ENCODE measurements at regions not wholly inside any gene's neighbourhood (a gene's known extent, or its start where the extent isn't known, plus 50 kb on each side); places are given as distances from the start of the nearest gene placed in this dataset.

DNA sequence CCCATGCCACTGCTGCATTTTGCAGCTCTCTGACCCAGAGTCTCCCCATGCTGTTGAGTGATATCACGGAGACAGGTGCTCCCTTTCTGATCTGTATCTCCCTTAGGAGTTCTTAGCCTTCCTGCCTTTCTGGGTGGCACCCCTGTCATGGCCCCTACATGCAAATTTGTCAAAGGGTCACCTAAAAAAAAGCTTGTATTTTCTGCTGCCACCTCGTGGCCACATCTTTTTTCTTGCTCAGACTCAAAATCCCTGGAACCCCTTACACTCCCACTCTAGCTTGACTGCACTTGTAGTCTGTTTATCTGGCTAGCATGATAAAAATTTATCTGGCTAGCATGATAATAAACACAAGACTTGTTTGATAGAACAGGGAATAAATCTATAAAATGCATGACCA lies 809.1 kb downstream of the SORCS1 start:
- DNase-seq (ENCODE audit: low read depth, low spot score) (no peak), FAIRE-seq (no peak)
- intact Hi-C loops (cut with micrococcal nuclease): no loop called here
- ChIA-PET CTCF (no interaction called here), POLR2A (no interaction called here)
- Histone ChIP-seq H3K9me1 (replicated peaks; ENCODE audit: control insufficient read depth, extremely low read depth, insufficient read depth, low read length) (no peaks in the 10 kb centered on the region), H3K36me3 (ENCODE audit: control insufficient read depth in 2 of 2, extremely low read depth in 1 of 2, insufficient read depth in 2 of 2, low read length in 2 of 2) (no peaks in the 10 kb centered on the region), H4K20me1 (replicated peaks; ENCODE audit: control insufficient read depth, extremely low read depth, insufficient read depth, low read length) (no peaks in the 10 kb centered on the region), H3K9ac (replicated peaks; ENCODE audit: extremely low read depth, insufficient read depth, low read length) (no peak overlapping the region), H3K9me3 (replicated peaks; ENCODE audit: control insufficient read depth, insufficient read depth, low read length) (no peaks in the 10 kb centered on the region), H3K79me2 (ENCODE audit: control insufficient read depth, insufficient read depth, low read length) (no peaks in the 10 kb centered on the region), H3K4me1 (ENCODE audit: control insufficient read depth, extremely low read depth, insufficient read depth, low read length) (no peaks in the 10 kb centered on the region), H3K4me2 (ENCODE audit: insufficient read depth, low read length) (no peak overlapping the region), H3K4me3 (replicated peaks in 1 of 3; ENCODE audit: insufficient read depth in 1 of 3, low read depth in 1 of 3, low read length in 3 of 3) (no peak overlapping the region), H2AFZ (ENCODE audit: low read depth, low read length) (no peak overlapping the region), H3K27ac (ENCODE audit: insufficient read depth, low read depth, low read length) (no peak overlapping the region), H3K27me3 (ENCODE audit: control insufficient read depth in 2 of 2, insufficient read depth in 2 of 2, low read length in 2 of 2) (no peaks in the 10 kb centered on the region)
- dilution Hi-C loops (cut with MboI; ENCODE audit: extremely low pct_ligation_motif_present, low sequenced_read_pairs): no loop called here
- TF ChIP-seq, protein P1, sequence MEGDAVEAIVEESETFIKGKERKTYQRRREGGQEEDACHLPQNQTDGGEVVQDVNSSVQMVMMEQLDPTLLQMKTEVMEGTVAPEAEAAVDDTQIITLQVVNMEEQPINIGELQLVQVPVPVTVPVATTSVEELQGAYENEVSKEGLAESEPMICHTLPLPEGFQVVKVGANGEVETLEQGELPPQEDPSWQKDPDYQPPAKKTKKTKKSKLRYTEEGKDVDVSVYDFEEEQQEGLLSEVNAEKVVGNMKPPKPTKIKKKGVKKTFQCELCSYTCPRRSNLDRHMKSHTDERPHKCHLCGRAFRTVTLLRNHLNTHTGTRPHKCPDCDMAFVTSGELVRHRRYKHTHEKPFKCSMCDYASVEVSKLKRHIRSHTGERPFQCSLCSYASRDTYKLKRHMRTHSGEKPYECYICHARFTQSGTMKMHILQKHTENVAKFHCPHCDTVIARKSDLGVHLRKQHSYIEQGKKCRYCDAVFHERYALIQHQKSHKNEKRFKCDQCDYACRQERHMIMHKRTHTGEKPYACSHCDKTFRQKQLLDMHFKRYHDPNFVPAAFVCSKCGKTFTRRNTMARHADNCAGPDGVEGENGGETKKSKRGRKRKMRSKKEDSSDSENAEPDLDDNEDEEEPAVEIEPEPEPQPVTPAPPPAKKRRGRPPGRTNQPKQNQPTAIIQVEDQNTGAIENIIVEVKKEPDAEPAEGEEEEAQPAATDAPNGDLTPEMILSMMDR (IDR thresholded peaks at IDR 0.05; ENCODE audit: extremely low read depth in 1 of 2, insufficient read depth in 1 of 2, low read depth in 1 of 2, low read length in 2 of 2): no peak
- TF ChIP-seq FOS (IDR thresholded peaks at IDR 0.05; ENCODE audit: borderline replicate concordance, insufficient read depth, low read length): no peak
- no peak for TF ChIP-seq POLR2A (IDR thresholded peaks at IDR 0.05; ENCODE audit: low read depth, low read length)
- TF ChIP-seq JUN (IDR thresholded peaks at IDR 0.05; ENCODE audit: borderline replicate concordance, insufficient read depth, insufficient read length, low read depth): no peak
- TF ChIP-seq, protein P2, sequence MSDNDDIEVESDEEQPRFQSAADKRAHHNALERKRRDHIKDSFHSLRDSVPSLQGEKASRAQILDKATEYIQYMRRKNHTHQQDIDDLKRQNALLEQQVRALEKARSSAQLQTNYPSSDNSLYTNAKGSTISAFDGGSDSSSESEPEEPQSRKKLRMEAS (IDR thresholded peaks at IDR 0.05; ENCODE audit: insufficient read depth, insufficient read length): no peak
- no peak for TF ChIP-seq MYC (IDR thresholded peaks at IDR 0.05; ENCODE audit: low read depth, low read length)
- TF ChIP-seq POLR2AphosphoS5 (IDR thresholded peaks at IDR 0.05; ENCODE audit: insufficient read depth, low read depth, low read length): no peak
- TF ChIP-seq EZH2 (IDR thresholded peaks at IDR 0.05; ENCODE audit: borderline replicate concordance, low read depth, low read length, severe bottlenecking): no peak
- no peak for TF ChIP-seq GATA2 (IDR thresholded peaks at IDR 0.05; ENCODE audit: insufficient read depth, insufficient read length, low read depth, low read length)
- BruUV-seq (replicated peaks): no TSS peak

All from endothelial cell of umbilical vein (primary cell).